Common myeloid progenitor, CD34-positive (primary cell): ENCODE measurements at regions not wholly inside any gene's neighbourhood (a gene's known extent, or its start where the extent isn't known, plus 50 kb on each side); places are given as distances from the start of the nearest gene placed in this dataset.

Source experiments
- CTCF ChIA-PET: fragments of 350-600 bp; sonication (Branson Sonifier 250); formaldehyde crosslinking; loops from one replicate; lab custom pipeline; 2021; ENCODE audit warnings: antibody characterized with exemption; lab: Charles Lee
- POLR2A ChIA-PET: fragments of 350-600 bp; sonication (Branson Sonifier 250); formaldehyde crosslinking; loops from one replicate; lab custom pipeline; 2021; ENCODE audit warnings: antibody characterized with exemption; lab: Charles Lee
- DNase-seq, 3 donors: peaks; one replicate each; pipeline versions ENCODE4 v3.0.0 to v3.0.0-alpha.2; 2013
- H3K27ac ChIP-seq, 2 experiments: 1 replicate in 1 of 2; 2 replicates in 1 of 2; pipeline ENCODE4 v1.7.0; 2013; ENCODE audit warnings: inconsistent platforms in 2 of 2, low read length in 2 of 2, mild to moderate bottlenecking in 2 of 2, low read depth in 1 of 2, moderate library complexity in 1 of 2; ENCODE audit not compliant: severe bottlenecking in 2 of 2, insufficient read depth in 1 of 2, poor library complexity in 1 of 2
- H3K27me3 ChIP-seq, 5 experiments: replicated peaks in 2 of 5; 1 replicate in 3 of 5; 2 replicates in 2 of 5; pipeline versions ENCODE4 v1.6.1 to v1.7.0; 2013; ENCODE audit warnings: low read length in 4 of 5, mild to moderate bottlenecking in 2 of 5, moderate library complexity in 2 of 5, inconsistent platforms in 1 of 5; ENCODE audit not compliant: insufficient read depth in 5 of 5, control insufficient read depth in 4 of 5
- H3K36me3 ChIP-seq, 4 experiments: 1 replicate in 2 of 4; 2 replicates in 2 of 4; pipeline versions ENCODE4 v1.6.1 to v1.7.0; 2013; ENCODE audit warnings: low read length in 3 of 4, control low read depth in 1 of 4, mild to moderate bottlenecking in 1 of 4; ENCODE audit not compliant: control insufficient read depth in 4 of 4, insufficient read depth in 4 of 4
- H3K4me1 ChIP-seq, 4 experiments: 1 replicate in 3 of 4; 2 replicates in 1 of 4; pipeline versions ENCODE4 v1.6.1 to v1.7.1; 2013; ENCODE audit warnings: low read length in 3 of 4, mild to moderate bottlenecking in 3 of 4, control low read depth in 1 of 4, inconsistent platforms in 1 of 4, moderate library complexity in 1 of 4; ENCODE audit not compliant: control insufficient read depth in 4 of 4, insufficient read depth in 4 of 4; ENCODE audit errors: control extremely low read depth in 1 of 4
- H3K4me3 ChIP-seq, 7 experiments: 1 replicate in 4 of 7; 2 replicates in 3 of 7; pipeline versions ENCODE4 v1.5.1 to v1.7.0; 2013; ENCODE audit warnings: mild to moderate bottlenecking in 7 of 7, low read length in 6 of 7, moderate library complexity in 6 of 7, inconsistent platforms in 2 of 7, low read depth in 2 of 7, control low read depth in 1 of 7; ENCODE audit not compliant: insufficient read depth in 4 of 7, control insufficient read depth in 1 of 7; ENCODE audit errors: extremely low read depth in 1 of 7
- H3K9me3 ChIP-seq, 5 experiments: 1 replicate in 4 of 5; 2 replicates in 1 of 5; pipeline versions ENCODE4 v1.6.1 to v1.7.1; 2013; ENCODE audit warnings: low read length in 4 of 5, mild to moderate bottlenecking in 2 of 5, inconsistent platforms in 1 of 5, low read depth in 1 of 5, moderate library complexity in 1 of 5; ENCODE audit not compliant: control insufficient read depth in 4 of 5, insufficient read depth in 2 of 5; ENCODE audit errors: control extremely low read depth in 1 of 5
- WGBS: methylation state at CpG from one replicate; pipeline ENCODE4 v1.1.5; 2013; ENCODE audit not compliant: insufficient coverage; 5-methylcytosine and 5-hydroxymethylcytosine counted together

DNA sequence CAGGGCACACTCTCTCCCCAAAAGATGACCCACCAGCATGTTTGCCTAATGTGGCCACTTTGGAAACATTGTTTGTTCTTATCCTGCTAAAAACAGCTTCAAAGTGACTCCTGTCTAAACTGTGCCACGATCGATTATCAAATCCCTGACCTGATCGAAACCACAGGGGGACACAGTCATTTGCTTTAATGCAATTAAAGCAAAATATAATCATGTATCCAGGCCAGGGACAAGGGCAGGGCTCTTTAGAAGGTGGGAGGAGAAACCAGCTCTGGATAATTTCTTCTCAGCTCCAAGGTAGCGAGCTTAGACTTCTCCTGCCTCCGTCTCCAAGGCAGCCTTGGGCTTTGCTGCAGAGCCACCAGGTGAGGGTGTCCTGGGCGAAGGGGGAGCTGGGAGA is 95.0 kb upstream of the HAND1 start:
- Histone ChIP-seq H3K27ac (no peak overlapping the region), H3K4me3 (no peak overlapping the region), H3K36me3 (no peaks in the 10 kb centered on the region), H3K4me1 (no peaks in the 10 kb centered on the region), H3K9me3 (no peaks in the 10 kb centered on the region), H3K27me3 (peaks cover 0 to 25% (median 4%) of the 10 kb centered on the region in 5 experiments)
- ChIA-PET CTCF (interaction anchor here (1.2 kb wide), 1 partner anchor 52 kb away, joined by 3 read pairs; no protein-coding TSS in a partner anchor), POLR2A (no interaction called here)
- 100% methylated on average over 3 of the region's 6 CpGs for WGBS
- DNase-seq: no peak

DNA sequence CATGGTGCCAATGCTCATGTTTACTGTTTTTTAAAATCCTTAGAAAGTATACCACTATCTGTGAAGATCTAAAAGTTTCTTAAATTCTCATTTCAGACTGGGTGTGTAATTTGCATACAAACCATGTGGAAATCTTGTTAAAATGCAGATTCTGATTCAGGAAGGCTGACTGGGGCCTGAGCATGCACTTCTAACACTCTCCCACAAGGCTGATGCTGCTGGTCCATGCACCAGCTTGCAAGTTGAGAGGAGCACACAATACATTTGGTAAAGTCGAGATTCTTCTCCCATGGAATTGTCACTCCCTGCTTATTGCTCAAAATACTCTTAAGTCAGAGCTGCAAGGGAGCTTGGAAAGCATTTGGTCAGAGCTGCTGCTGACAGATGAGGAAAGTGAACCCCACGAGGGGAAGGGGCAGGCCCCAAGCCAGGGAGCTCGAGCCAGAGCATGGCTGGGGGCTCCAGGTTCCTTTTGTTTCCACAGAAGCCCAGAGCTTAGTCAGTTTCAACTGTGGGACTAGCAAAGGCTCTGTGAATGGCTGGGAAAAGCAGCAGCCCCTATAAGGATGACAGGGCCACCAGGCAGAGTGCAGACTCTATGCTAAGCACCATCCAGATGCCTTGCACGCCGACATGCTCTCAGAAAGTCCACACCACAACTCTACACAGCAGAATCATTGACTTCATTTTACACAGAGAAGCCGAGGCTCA is 93.5 kb upstream of the HAND1 start:
- WGBS: 95% methylated on average over 4 of the region's 6 CpGs
- no peak for DNase-seq
- H3K4me3 ChIP-seq: no peak overlapping the region
- ChIA-PET CTCF (no interaction called here), POLR2A (no interaction called here)
- no peak overlapping the region for H3K27ac ChIP-seq
- H3K27me3 ChIP-seq: peaks cover 0 to 21% (median 6%) of the 10 kb centered on the region in 5 experiments
- no peaks in the 10 kb centered on the region for H3K36me3 ChIP-seq
- H3K4me1 ChIP-seq: no peaks in the 10 kb centered on the region
- H3K9me3 ChIP-seq: no peaks in the 10 kb centered on the region

DNA sequence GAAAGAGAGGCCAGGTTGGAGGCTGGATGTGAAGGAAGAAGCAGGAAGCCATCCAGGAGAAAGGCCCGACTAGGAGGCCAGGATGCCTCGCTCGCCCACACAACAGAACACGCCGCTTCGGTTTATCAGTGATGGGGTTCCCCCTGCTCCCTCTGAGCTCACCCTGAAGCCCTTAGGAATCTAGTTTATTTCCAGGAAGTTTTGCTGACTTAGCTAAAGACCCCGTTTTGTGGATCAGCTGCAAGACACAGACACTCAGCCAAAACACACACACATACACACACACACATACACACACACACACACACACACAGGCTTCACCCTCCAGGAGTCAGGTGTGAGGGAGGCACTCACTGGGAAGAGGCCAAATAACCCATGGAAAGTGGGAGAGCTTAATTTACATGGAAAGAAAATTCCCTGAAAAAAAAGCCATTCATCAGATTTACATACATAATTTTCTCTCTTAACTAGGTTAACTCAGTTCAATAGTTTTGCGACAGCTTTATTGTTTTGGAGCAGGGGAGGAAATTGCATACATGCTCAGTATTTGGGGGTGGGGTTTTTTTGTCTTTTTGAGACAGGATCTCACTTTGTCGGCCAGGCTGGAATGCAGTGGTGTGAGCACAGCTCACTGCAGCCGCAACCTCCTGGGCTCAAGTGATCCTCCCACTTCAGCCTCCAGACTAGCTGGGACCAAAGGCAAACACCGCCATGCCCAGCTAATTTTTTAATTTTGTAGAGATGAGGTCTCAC is 92.7 kb upstream of the HAND1 start:
- POLR2A ChIA-PET: no interaction called here
- CTCF ChIA-PET: no interaction called here
- H3K9me3 ChIP-seq: no peaks in the 10 kb centered on the region
- H3K4me3 ChIP-seq: no peak overlapping the region
- no peaks in the 10 kb centered on the region for H3K36me3 ChIP-seq
- DNase-seq: no peak
- H3K27ac ChIP-seq: no peak overlapping the region
- H3K4me1 ChIP-seq: no peaks in the 10 kb centered on the region
- peaks cover 0 to 18% (median 2%) of the 10 kb centered on the region in 5 experiments for H3K27me3 ChIP-seq
- 89% methylated on average over 8 of the region's 11 CpGs for WGBS

DNA sequence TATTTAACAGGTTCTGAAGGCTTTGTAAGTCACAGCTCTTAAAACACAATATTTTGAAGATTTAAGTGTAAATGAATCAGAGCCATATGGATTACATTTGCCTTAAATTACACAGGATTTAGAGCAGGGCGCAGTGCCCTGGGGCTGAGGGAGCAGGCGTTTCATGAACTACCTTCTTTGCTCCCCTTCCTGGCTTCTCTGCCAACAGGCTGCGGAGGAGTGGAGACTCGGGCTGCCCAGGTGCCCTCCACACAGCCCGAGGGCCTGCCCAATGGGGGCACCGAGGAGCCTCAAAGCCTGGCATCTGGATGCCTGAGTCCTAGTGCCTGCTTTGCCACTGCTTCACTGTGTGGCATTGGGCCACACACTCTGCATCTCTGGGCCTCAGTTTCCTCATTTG is 90.6 kb upstream of the HAND1 start:
- no peak for DNase-seq
- H3K4me1 ChIP-seq: no peaks in the 10 kb centered on the region
- H3K4me3 ChIP-seq: no peak overlapping the region
- H3K9me3 ChIP-seq: no peaks in the 10 kb centered on the region
- WGBS: 91% methylated on average over 6 of the region's 6 CpGs
- CTCF ChIA-PET: no interaction called here
- peaks cover 0 to 3% (median 0%) of the 10 kb centered on the region in 5 experiments for H3K27me3 ChIP-seq
- no peak overlapping the region for H3K27ac ChIP-seq
- no peaks in the 10 kb centered on the region for H3K36me3 ChIP-seq
- POLR2A ChIA-PET: no interaction called here

DNA sequence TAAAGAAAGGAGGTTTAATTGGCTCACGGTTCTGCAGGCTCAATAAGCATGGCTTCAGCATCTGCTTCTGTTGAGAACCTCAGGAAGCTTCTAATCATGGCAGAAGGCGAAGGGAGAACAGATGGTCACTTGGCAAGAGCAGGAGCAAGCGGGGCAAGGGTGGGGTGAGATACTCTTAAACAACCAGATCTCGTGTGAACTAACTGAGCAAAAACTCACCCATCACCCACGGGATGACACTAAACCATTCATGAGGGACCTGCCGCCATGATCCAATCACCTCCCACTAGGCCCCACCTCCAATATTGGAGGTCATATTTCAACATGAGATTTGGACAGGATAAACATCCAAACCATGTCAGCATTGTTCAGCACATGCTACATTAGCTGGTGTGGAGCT is 89.1 kb upstream of the HAND1 start:
- H3K27ac ChIP-seq: no peak overlapping the region
- ChIA-PET CTCF (no interaction called here), POLR2A (no interaction called here)
- H3K4me3 ChIP-seq: no peak overlapping the region
- H3K27me3 ChIP-seq: peaks cover 0 to 3% (median 2%) of the 10 kb centered on the region in 5 experiments
- DNase-seq: no peak
- H3K36me3 ChIP-seq: no peaks in the 10 kb centered on the region
- H3K4me1 ChIP-seq: no peaks in the 10 kb centered on the region
- H3K9me3 ChIP-seq: no peaks in the 10 kb centered on the region
- 100% methylated on average over 2 of the region's 6 CpGs for WGBS

DNA sequence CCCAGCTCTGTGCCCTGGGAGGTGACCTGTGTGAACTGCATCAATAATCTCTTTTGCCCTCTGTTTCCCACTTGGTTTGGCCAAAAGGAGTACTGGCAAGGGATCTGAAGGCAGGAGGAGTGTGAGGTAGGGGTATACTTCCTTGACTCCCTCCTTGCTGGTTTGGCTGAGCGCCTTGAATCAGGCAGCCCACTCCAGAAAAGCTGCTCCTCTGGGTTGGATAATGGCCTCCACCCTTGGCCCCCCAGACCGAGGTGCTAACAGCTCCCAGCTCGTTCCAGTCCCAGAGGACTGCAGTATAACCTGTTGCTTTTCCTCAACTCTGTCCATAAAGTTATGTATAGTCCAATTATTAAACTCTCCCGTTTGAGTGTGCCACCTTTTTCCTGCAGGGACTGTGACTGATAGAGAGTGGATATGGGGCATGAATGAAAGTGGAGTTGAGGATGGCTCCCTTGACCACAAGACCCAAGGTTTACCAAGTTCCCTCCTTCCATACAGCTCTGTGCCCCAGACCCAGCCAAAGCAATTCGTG is 88.2 kb upstream of the HAND1 start:
- Histone ChIP-seq H3K4me3 (no peak overlapping the region), H3K36me3 (no peaks in the 10 kb centered on the region), H3K4me1 (no peaks in the 10 kb centered on the region), H3K9me3 (no peaks in the 10 kb centered on the region), H3K27me3 (peaks cover 0 to 3% (median 2%) of the 10 kb centered on the region in 5 experiments), H3K27ac (no peak overlapping the region)
- POLR2A ChIA-PET: no interaction called here
- CTCF ChIA-PET: no interaction called here
- DNase-seq: no peak
- 88% methylated on average over 3 of the region's 5 CpGs for WGBS

DNA sequence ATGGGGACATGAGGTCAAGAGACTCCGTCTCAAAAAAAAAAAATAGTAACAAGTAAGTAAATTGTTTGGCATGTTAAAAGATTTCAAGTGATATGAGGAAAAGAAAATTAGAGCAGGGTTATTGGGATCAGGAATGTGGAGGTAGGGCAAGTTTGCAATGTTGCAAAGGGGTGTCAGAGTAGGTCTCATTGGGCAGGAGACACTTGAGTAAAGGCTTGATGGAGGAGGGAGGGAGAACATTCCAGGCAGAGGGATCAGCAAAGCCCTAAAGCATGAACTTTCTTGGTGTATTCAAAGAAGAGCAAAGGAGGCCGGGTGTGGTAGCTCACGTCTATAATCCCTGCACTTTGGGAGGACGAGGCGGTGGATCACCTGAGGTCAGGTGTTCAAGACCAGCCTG is 87.1 kb upstream of the HAND1 start:
- H3K4me3 ChIP-seq: no peak overlapping the region
- no peaks in the 10 kb centered on the region for H3K9me3 ChIP-seq
- H3K36me3 ChIP-seq: no peaks in the 10 kb centered on the region
- POLR2A ChIA-PET: no interaction called here
- no peak for DNase-seq
- H3K27ac ChIP-seq: no peak overlapping the region
- no peaks in the 10 kb centered on the region for H3K4me1 ChIP-seq
- CTCF ChIA-PET: no interaction called here
- WGBS: 97% methylated on average over 5 of the region's 5 CpGs
- peaks cover 0 to 3% (median 2%) of the 10 kb centered on the region in 5 experiments for H3K27me3 ChIP-seq
